HepG2 (cell line): ENCODE measurements at regions not wholly inside any gene's neighbourhood (a gene's known extent, or its start where the extent isn't known, plus 50 kb on each side); places are given as distances from the start of the nearest gene placed in this dataset.

Experiments used
- ATAC-seq: fragments of 200-7000 bp; cut with Tn5 transposase; 3 replicates; pipeline ENCODE4 v1.9.1; 2020; ENCODE audit warnings: mild to moderate bottlenecking, moderate library complexity
- BruUV-seq: library from RNA; stranded (reverse); fragments of 400-500 nt; replicated peaks from 2 replicates; lab custom pipeline; 2021; lab: Mats Ljungman, UMichigan
- CTCF ChIA-PET: fragments of 300-600 bp; formaldehyde crosslinking; extraction: SDS; loops from one replicate; lab custom pipeline; 2021; ENCODE audit warnings: low total read pairs, inconsistent platforms, low intra/inter-chr PET ratio; lab: Yijun Ruan, JAX
- POLR2A ChIA-PET: fragments of 350-600 bp; sonication (Branson Sonifier 250); formaldehyde crosslinking; loops from one replicate; lab custom pipeline; 2020; ENCODE audit warnings: antibody characterized with exemption, inconsistent platforms; lab: Yijun Ruan, JAX
- DNase-seq: peaks from one replicate; pipeline ENCODE4 v3.0.0-alpha.2; 2015; ENCODE audit warnings: low spot score
- FAIRE-seq: peaks from 3 replicates; lab custom pipeline; 2011; peaks lifted over from hg19 to GRCh38; lab: Jason Lieb, UNC
- H2AFZ ChIP-seq: one replicate; pipeline ENCODE4 v1.6.1; 2011; ENCODE audit warnings: low read length, inconsistent platforms
- H3K27ac ChIP-seq: fragments of 300-600 bp; 3 replicates; pipeline ENCODE4 v1.8.0; 2011; ENCODE audit warnings: mixed run types, mild to moderate bottlenecking, mixed read lengths, low read length, inconsistent platforms; ENCODE audit not compliant: insufficient read depth; ENCODE audit errors: extremely low read length
- H3K27me3 ChIP-seq, 2 experiments: fragments of 200-600 bp in 1 of 2; 2 replicates in 1 of 2; 3 replicates in 1 of 2; pipeline versions ENCODE4 v1.6.0 to v1.8.0; 2011; ENCODE audit warnings: low read length in 2 of 2, mild to moderate bottlenecking in 2 of 2, moderate library complexity in 2 of 2, inconsistent platforms in 1 of 2; ENCODE audit not compliant: insufficient read depth in 2 of 2, control insufficient read depth in 1 of 2
- H3K36me3 ChIP-seq, 2 experiments: fragments of 200-600 bp in 1 of 2; replicated peaks in 1 of 2; 2 replicates in 1 of 2; 3 replicates in 1 of 2; pipeline versions ENCODE4 v1.5.1 to v1.8.0; 2011; ENCODE audit warnings: low read length in 2 of 2, inconsistent platforms in 1 of 2; ENCODE audit not compliant: insufficient read depth in 2 of 2, control insufficient read depth in 1 of 2
- H3K4me1 ChIP-seq: 2 replicates; pipeline ENCODE4 v1.5.1; 2012; ENCODE audit warnings: low read length, inconsistent platforms; ENCODE audit not compliant: insufficient read depth
- H3K4me2 ChIP-seq: 2 replicates; pipeline ENCODE4 v1.6.0; 2011; ENCODE audit warnings: low read depth, low read length, inconsistent platforms
- H3K4me3 ChIP-seq, 3 experiments: fragments of 200-600 bp in 1 of 3; sonication (generic), shearing (Covaris generic) in 1 of 3; replicated peaks in 1 of 3; 2 replicates each; pipeline ENCODE4 v1.5.1; 2011 to 2016; ENCODE audit warnings: low read length in 3 of 3, inconsistent platforms in 2 of 3, low read depth in 2 of 3, mild to moderate bottlenecking in 2 of 3, control low read depth in 1 of 3, mixed read lengths in 1 of 3; ENCODE audit not compliant: insufficient read depth in 1 of 3
- H3K79me2 ChIP-seq: one replicate; pipeline ENCODE4 v1.6.1; 2011; ENCODE audit warnings: low read length, inconsistent platforms; ENCODE audit not compliant: insufficient read depth
- H3K9ac ChIP-seq: 2 replicates; pipeline ENCODE4 v1.6.0; 2011; ENCODE audit warnings: mild to moderate bottlenecking, low read depth, low read length, inconsistent platforms; ENCODE audit not compliant: insufficient read depth
- H3K9me3 ChIP-seq: 2 replicates; pipeline ENCODE4 v1.5.1; 2012; ENCODE audit warnings: mild to moderate bottlenecking, low read length
- H4K20me1 ChIP-seq: 2 replicates; pipeline ENCODE4 v1.6.0; 2011; ENCODE audit warnings: inconsistent platforms, mild to moderate bottlenecking, low read length, moderate library complexity; ENCODE audit not compliant: insufficient read depth
- AHR ChIP-seq: IDR thresholded peaks from 2 replicates; pipeline ENCODE4 v1.6.1; 2018; ENCODE audit warnings: missing genetic modification reagents, missing compliant biosample characterization
- EED ChIP-seq: sonication (generic); formaldehyde crosslinking; IDR thresholded peaks from 2 replicates; pipeline ENCODE4 v1.5.0; 2020; ENCODE audit warnings: mild to moderate bottlenecking, missing genetic modification reagents
- NR1H2 ChIP-seq: sonication (generic); formaldehyde crosslinking; IDR thresholded peaks from 2 replicates; pipeline ENCODE4 v1.8.1; 2022; ENCODE audit warnings: low read depth, missing genetic modification reagents, borderline replicate concordance
- SIN3B ChIP-seq: fragments of 150-350 bp; IDR thresholded peaks from 2 replicates; pipeline ENCODE4 v1.6.1; 2014; ENCODE audit warnings: low read length
- TSC22D2 ChIP-seq: sonication (generic); formaldehyde crosslinking; IDR thresholded peaks from 2 replicates; pipeline ENCODE4 v1.5.1; 2020; ENCODE audit warnings: missing genetic modification reagents, mild to moderate bottlenecking, borderline replicate concordance
- ZC3H13 ChIP-seq: sonication (generic); formaldehyde crosslinking; IDR thresholded peaks from 2 replicates; pipeline ENCODE4 v1.8.1; 2023; ENCODE audit warnings: mild to moderate bottlenecking, missing genetic modification reagents, moderate library complexity
- ZNF234 ChIP-seq: sonication (generic); formaldehyde crosslinking; conservative IDR thresholded peaks from 2 replicates; pipeline ENCODE4 v1.5.1; 2020; ENCODE audit warnings: mild to moderate bottlenecking, missing genetic modification reagents
- ZNF3 ChIP-seq: IDR thresholded peaks from 2 replicates; pipeline ENCODE4 v1.7.0; 2017; ENCODE audit warnings: inconsistent platforms
- ZNF550 ChIP-seq: sonication (generic); formaldehyde crosslinking; IDR thresholded peaks from 2 replicates; pipeline ENCODE4 v1.4.0; 2020; ENCODE audit warnings: mild to moderate bottlenecking, missing genetic modification reagents, borderline replicate concordance
- ZNF557 ChIP-seq: sonication (generic); formaldehyde crosslinking; IDR thresholded peaks from 2 replicates; pipeline ENCODE4 v1.4.0; 2020; ENCODE audit warnings: missing genetic modification reagents
- ZNF670 ChIP-seq: sonication (generic); formaldehyde crosslinking; IDR thresholded peaks from 2 replicates; pipeline ENCODE4 v1.8.0; 2022; ENCODE audit warnings: mild to moderate bottlenecking, missing genetic modification reagents, borderline replicate concordance
- ZNF773 ChIP-seq: sonication (generic); formaldehyde crosslinking; IDR thresholded peaks from 2 replicates; pipeline ENCODE4 v1.4.0; 2020; ENCODE audit warnings: missing genetic modification reagents, borderline replicate concordance
- ZNF891 ChIP-seq: sonication (generic); formaldehyde crosslinking; IDR thresholded peaks from 2 replicates; pipeline ENCODE4 v1.5.0; 2020; ENCODE audit warnings: mild to moderate bottlenecking, missing genetic modification reagents
- WGBS: methylation state at CpG from one replicate; pipeline ENCODE4 v1.1.6; 2017; ENCODE audit warnings: low lambda C conversion rate; 5-methylcytosine and 5-hydroxymethylcytosine counted together
- in situ Hi-C: cut with HindIII; loops from 2 replicates; pipeline ENCODE4 v1.10.0; 2017; ENCODE audit warnings: low pct_unique_long_range_greater_than_20kb; ENCODE audit not compliant: extremely low pct_ligation_motif_present
- intact Hi-C: fragments of 100-400 bp; cut with micrococcal nuclease; formaldehyde crosslinking; loops from one replicate; pipeline ENCODE4 v1.10.0; 2022; ENCODE audit not compliant: unreplicated experiment
- TF ChIP-seq, protein P1 (sequence below): IDR thresholded peaks from 2 replicates; pipeline ENCODE4 v1.6.1; 2016; ENCODE audit warnings: low read depth
- TF ChIP-seq, protein P2 (sequence below): sonication (generic); formaldehyde crosslinking; IDR thresholded peaks from 2 replicates; pipeline ENCODE4 v1.4.0; 2020; ENCODE audit warnings: missing genetic modification reagents
- TF ChIP-seq, protein P3 (sequence below): sonication (generic); IDR thresholded peaks from 2 replicates; pipeline ENCODE4 v1.6.1; 2016; ENCODE audit warnings: low read depth, borderline replicate concordance
- TF ChIP-seq, protein P4 (sequence below): IDR thresholded peaks from 2 replicates; pipeline ENCODE4 v1.6.1; 2016; ENCODE audit warnings: missing biosample characterization, missing genetic modification reagents, low read depth

DNA sequence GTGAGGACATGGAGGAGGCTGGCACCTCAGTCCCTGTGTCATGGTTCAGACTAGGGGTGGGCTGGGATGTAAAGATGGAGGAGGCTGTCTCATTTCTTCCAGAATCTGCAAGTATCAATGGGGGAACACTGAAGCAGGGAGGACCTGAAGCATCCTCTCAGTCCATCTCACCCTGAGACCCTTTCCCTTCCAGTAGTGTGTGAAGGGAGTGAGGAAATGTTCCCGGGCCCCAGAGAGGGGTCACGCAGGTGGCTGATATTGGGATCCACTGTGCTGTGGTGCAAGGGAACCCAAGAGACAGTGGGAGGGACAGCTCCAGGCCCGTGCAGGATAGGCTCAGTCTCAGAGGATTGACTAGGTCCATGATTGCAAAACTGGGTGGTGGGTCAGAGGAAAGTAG is 72.2 kb upstream of the ADPGK start (continued):
- no peak for TF ChIP-seq ZNF670
- TF ChIP-seq TSC22D2 (CRISPR knock-in tag) = no peak
- TF ChIP-seq, protein P1, sequence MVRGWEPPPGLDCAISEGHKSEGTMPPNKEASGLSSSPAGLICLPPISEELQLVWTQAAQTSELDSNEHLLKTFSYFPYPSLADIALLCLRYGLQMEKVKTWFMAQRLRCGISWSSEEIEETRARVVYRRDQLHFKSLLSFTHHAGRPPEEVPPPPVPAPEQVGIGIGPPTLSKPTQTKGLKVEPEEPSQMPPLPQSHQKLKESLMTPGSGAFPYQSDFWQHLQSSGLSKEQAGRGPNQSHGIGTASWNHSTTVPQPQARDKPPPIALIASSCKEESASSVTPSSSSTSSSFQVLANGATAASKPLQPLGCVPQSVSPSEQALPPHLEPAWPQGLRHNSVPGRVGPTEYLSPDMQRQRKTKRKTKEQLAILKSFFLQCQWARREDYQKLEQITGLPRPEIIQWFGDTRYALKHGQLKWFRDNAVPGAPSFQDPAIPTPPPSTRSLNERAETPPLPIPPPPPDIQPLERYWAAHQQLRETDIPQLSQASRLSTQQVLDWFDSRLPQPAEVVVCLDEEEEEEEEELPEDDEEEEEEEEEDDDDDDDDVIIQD (CRISPR knock-in tag) = no peak

DNA sequence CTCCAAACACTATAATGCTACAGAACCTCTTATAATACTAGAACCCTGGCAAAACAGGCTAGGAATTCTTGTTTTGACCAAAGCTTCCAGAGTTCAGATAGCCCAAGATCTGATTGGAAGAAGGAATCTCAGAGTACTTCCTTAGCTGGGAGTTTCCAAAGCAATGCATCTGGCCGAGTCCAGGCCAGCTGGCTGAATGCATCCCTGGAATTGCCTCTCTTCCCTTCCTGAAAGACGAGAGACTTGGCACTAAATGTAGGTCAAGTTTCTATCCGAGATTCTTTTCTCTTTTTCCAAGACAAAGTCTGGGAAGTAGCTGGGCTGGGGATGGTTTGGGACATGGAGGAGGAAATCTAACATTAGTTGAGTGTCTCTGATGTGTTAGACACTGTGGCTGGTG is 68.7 kb upstream of the ADPGK start:
- Histone ChIP-seq H2AFZ (no peak overlapping the region), H3K4me2 (no peak overlapping the region), H3K9me3 (no peaks in the 10 kb centered on the region), H3K27ac (no peak overlapping the region), H4K20me1 (no peaks in the 10 kb centered on the region), H3K9ac (no peak overlapping the region), H3K36me3 (no peaks in the 10 kb centered on the region), H3K27me3 (peaks cover 4 to 22% of the 10 kb centered on the region in 2 experiments; a peak in 3 of 5 replicates), H3K79me2 (no peaks in the 10 kb centered on the region), H3K4me3 (no peak overlapping the region), H3K4me1 (no peaks in the 10 kb centered on the region)
- 8% methylated on average over 3 of the region's 3 CpGs for WGBS
- ATAC-seq (no peak), FAIRE-seq (no peak), DNase-seq (no peak)
- intact Hi-C loops = loop anchor here (10.0 kb wide), 1 partner anchor 63 kb away; no protein-coding TSS in a partner anchor
- in situ Hi-C loops = no loop called here
- TF ChIP-seq ZNF550 (CRISPR knock-in tag) (no peak), NR1H2 (no peak), ZNF557 (CRISPR knock-in tag) (no peak), EED (no peak), ZNF891 (no peak), ZNF773 (CRISPR knock-in tag) (no peak), ZNF3 (CRISPR knock-in tag) (no peak), AHR (CRISPR knock-in tag) (no peak), SIN3B (no peak), ZC3H13 (CRISPR knock-in tag) (no peak), ZNF234 (CRISPR knock-in tag) (no peak)
- TF ChIP-seq, protein P2, sequence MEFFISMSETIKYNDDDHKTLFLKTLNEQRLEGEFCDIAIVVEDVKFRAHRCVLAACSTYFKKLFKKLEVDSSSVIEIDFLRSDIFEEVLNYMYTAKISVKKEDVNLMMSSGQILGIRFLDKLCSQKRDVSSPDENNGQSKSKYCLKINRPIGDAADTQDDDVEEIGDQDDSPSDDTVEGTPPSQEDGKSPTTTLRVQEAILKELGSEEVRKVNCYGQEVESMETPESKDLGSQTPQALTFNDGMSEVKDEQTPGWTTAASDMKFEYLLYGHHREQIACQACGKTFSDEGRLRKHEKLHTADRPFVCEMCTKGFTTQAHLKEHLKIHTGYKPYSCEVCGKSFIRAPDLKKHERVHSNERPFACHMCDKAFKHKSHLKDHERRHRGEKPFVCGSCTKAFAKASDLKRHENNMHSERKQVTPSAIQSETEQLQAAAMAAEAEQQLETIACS (CRISPR knock-in tag) = no peak
- TF ChIP-seq, protein P3, sequence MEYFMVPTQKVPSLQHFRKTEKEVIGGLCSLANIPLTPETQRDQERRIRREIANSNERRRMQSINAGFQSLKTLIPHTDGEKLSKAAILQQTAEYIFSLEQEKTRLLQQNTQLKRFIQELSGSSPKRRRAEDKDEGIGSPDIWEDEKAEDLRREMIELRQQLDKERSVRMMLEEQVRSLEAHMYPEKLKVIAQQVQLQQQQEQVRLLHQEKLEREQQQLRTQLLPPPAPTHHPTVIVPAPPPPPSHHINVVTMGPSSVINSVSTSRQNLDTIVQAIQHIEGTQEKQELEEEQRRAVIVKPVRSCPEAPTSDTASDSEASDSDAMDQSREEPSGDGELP = no peak
- TF ChIP-seq, protein P4, sequence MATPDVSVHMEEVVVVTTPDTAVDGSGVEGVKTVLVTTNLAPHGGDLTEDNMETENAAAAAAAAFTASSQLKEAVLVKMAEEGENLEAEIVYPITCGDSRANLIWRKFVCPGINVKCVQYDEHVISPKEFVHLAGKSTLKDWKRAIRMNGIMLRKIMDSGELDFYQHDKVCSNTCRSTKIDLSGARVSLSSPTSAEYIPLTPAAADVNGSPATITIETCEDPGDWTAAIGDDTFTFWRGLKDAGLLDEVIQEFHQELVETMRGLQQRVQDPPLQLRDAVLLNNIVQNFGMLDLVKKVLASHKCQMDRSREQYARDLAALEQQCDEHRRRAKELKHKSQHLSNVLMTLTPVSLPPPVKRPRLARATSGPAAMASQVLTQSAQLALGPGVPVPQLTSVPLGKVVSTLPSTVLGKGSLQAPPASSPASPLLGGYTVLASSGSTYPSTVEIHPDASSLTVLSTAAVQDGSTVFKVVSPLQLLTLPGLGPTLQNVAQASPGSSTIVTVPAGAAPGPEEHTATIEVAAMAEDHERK (CRISPR knock-in tag) = no peak
- no TSS peak for BruUV-seq
- CTCF ChIA-PET = no interaction called here
- POLR2A ChIA-PET = no interaction called here
